Cardiac muscle cell (in vitro differentiated cells and primary cell): ENCODE measurements at regions not wholly inside any gene's neighbourhood (a gene's known extent, or its start where the extent isn't known, plus 50 kb on each side); places are given as distances from the start of the nearest gene placed in this dataset.
A peak's percentile ranks its signal among the peaks of the same experiment; 100 is the strongest.
"Not testable (repeated sequence)": the region's sequence is repeated elsewhere in the genome, so short reads cannot be mapped to it uniquely, and the experiment has no call there.

ENCODE experiments used
- DNase-seq, 2 donors: peaks; one replicate each; pipeline versions ENCODE4 v3.0.0 to v3.0.0-alpha.2; 2010 to 2017; ENCODE audit warnings: low read depth in 1 of 2, low spot score in 1 of 2
- H3K27ac ChIP-seq: fragments of 200-600 bp; sonication (generic); 2 replicates; pipeline ENCODE4 v1.5.1; 2016
- H3K27me3 ChIP-seq: fragments of 200-600 bp; sonication (generic); 2 replicates; pipeline ENCODE4 v1.6.0; 2016; ENCODE audit warnings: control low read depth
- H3K36me3 ChIP-seq: fragments of 200-600 bp; sonication (generic); 2 replicates; pipeline ENCODE4 v1.5.1; 2016; ENCODE audit warnings: control low read depth
- H3K4me1 ChIP-seq: fragments of 200-600 bp; sonication (generic); 2 replicates; pipeline ENCODE4 v1.8.1; 2017; ENCODE audit warnings: low read depth, mild to moderate bottlenecking, mixed run types
- H3K4me3 ChIP-seq: fragments of 200-600 bp; sonication (generic); 2 replicates; pipeline ENCODE4 v1.5.1; 2016; ENCODE audit warnings: mild to moderate bottlenecking
- H3K9me3 ChIP-seq: fragments of 200-600 bp; sonication (generic); 2 replicates; pipeline ENCODE4 v1.5.1; 2017; ENCODE audit warnings: low read depth, mild to moderate bottlenecking, control low read depth

GRCh38 chr16:21422824-21423223, 144.7 kb upstream of the CRYM start:
- H3K27ac ChIP-seq, H3K9me3 ChIP-seq, H3K4me3 ChIP-seq, H3K27me3 ChIP-seq, DNase-seq, H3K36me3 ChIP-seq, H3K4me1 ChIP-seq: not testable (repeated sequence)

GRCh38 chr16:21404699-21405098, 126.6 kb upstream of the CRYM start:
- DNase-seq, H3K27ac ChIP-seq, H3K4me3 ChIP-seq: not testable (repeated sequence)

GRCh38 chr16:21397866-21398265, 119.8 kb upstream of the CRYM start:
- H3K36me3 ChIP-seq, H3K4me3 ChIP-seq, H3K9me3 ChIP-seq, H3K4me1 ChIP-seq, H3K27me3 ChIP-seq, H3K27ac ChIP-seq, DNase-seq: not testable (repeated sequence)

More at GRCh38 chr16:21404699-21405098, 126.6 kb upstream of the CRYM start:
- H3K27me3 ChIP-seq, H3K9me3 ChIP-seq, H3K36me3 ChIP-seq, H3K4me1 ChIP-seq: not testable (repeated sequence)

GRCh38 chr16:21396545-21396944, 118.5 kb upstream of the CRYM start:
- not testable (repeated sequence) for H3K27me3 ChIP-seq, H3K36me3 ChIP-seq, H3K9me3 ChIP-seq, H3K4me3 ChIP-seq, H3K27ac ChIP-seq, H3K4me1 ChIP-seq, DNase-seq

- DNase-seq, H3K4me3 ChIP-seq, H3K9me3 ChIP-seq, H3K4me1 ChIP-seq, H3K27ac ChIP-seq, H3K27me3 ChIP-seq, H3K36me3 ChIP-seq: not testable (repeated sequence)
Observed at GRCh38 chr16:21390634-21391033, 112.5 kb upstream of the CRYM start.

GRCh38 chr16:21389860-21390259, 111.8 kb upstream of the CRYM start:
- H3K9me3 ChIP-seq, H3K4me1 ChIP-seq, DNase-seq, H3K27me3 ChIP-seq, H3K27ac ChIP-seq, H3K36me3 ChIP-seq, H3K4me3 ChIP-seq: not testable (repeated sequence)

GRCh38 chr16:21387757-21388156, 109.7 kb upstream of the CRYM start:
- H3K36me3 ChIP-seq, H3K27ac ChIP-seq, H3K27me3 ChIP-seq, DNase-seq, H3K4me3 ChIP-seq, H3K4me1 ChIP-seq, H3K9me3 ChIP-seq: not testable (repeated sequence)

GRCh38 chr16:21386201-21386915, 108.3 kb upstream of the CRYM start:
- not testable (repeated sequence) for H3K4me3 ChIP-seq, H3K27ac ChIP-seq, H3K36me3 ChIP-seq, H3K9me3 ChIP-seq, H3K4me1 ChIP-seq, DNase-seq, H3K27me3 ChIP-seq

GRCh38 chr16:21383682-21384081, 105.6 kb upstream of the CRYM start:
- H3K27me3 ChIP-seq, H3K4me1 ChIP-seq, H3K36me3 ChIP-seq, H3K4me3 ChIP-seq, DNase-seq, H3K27ac ChIP-seq, H3K9me3 ChIP-seq: not testable (repeated sequence)

GRCh38 chr16:21379645-21380044, 101.6 kb upstream of the CRYM start:
- H3K4me1 ChIP-seq, H3K4me3 ChIP-seq: not testable (repeated sequence)

GRCh38 chr16:21376196-21376899, 98.3 kb upstream of the CRYM start:
- not testable (repeated sequence) for H3K9me3 ChIP-seq, H3K27ac ChIP-seq, H3K36me3 ChIP-seq, DNase-seq, H3K4me1 ChIP-seq, H3K4me3 ChIP-seq, H3K27me3 ChIP-seq

More at GRCh38 chr16:21379645-21380044, 101.6 kb upstream of the CRYM start:
- DNase-seq, H3K9me3 ChIP-seq, H3K27ac ChIP-seq, H3K36me3 ChIP-seq, H3K27me3 ChIP-seq: not testable (repeated sequence)

- not testable (repeated sequence) for H3K4me1 ChIP-seq, H3K9me3 ChIP-seq, H3K4me3 ChIP-seq, H3K36me3 ChIP-seq, H3K27ac ChIP-seq, H3K27me3 ChIP-seq
- DNase-seq: peak in 1 of 2 donors; percentile 37
Observed at GRCh38 chr16:21375334-21375733, 97.2 kb upstream of the CRYM start.

GRCh38 chr16:21373454-21373853, 95.4 kb upstream of the CRYM start:
- H3K36me3 ChIP-seq, H3K27me3 ChIP-seq, DNase-seq, H3K9me3 ChIP-seq, H3K4me1 ChIP-seq, H3K4me3 ChIP-seq, H3K27ac ChIP-seq: not testable (repeated sequence)

GRCh38 chr16:21372862-21373261, 94.8 kb upstream of the CRYM start:
- not testable (repeated sequence) for H3K36me3 ChIP-seq, H3K9me3 ChIP-seq, DNase-seq, H3K27me3 ChIP-seq, H3K27ac ChIP-seq, H3K4me3 ChIP-seq, H3K4me1 ChIP-seq
